Esophagus mucosa (tissue), 1 donor: ENCODE measurements at regions not wholly inside any gene's neighbourhood (a gene's known extent, or its start where the extent isn't known, plus 50 kb on each side); places are given as distances from the start of the nearest gene placed in this dataset.

ENCODE experiments used
- ATAC-seq: fragments of 200-7000 bp; cut with Tn5 transposase; one replicate; pipeline ENCODE4 v1.9.1; 2020
- donor health status: DM: yes; HTN: yes; CAD: no.

- no peak for ATAC-seq
These were observed 140.8 kb upstream of the NFE2L3 start for GRCh38 chr7:26011039-26011696.

DNA sequence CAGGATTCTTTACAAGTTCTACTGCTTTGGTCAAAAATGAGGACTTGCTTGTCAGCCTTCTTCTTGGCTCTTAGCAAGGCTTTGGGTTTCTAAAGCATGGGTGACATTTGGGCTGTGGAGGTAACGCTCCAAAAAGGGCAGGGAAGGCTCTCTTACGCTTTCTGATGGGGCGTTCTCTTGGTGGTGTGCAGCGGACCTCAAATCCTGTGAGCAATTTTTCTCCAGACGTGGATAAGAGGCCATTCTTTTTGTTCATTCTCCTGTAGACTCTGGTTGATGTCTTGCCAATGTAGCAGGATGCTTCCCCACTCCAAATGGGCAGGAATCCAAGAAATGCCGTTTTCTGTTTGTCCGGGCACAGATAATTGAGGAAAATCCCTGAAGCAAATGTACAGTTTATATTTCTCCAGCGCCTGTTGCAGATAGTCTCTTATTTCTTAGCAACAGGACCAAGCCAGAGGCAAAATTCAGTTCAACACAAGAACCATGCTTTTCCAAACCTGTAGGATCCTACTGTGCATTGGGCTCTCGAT lies 138.4 kb upstream of the NFE2L3 start:
- no peak for ATAC-seq

GRCh38 chr7:26022982-26023381 lies 129.0 kb upstream of the NFE2L3 start:
- ATAC-seq = no peak

GRCh38 chr7:26029911-26030310 lies 122.1 kb upstream of the NFE2L3 start:
- ATAC-seq = no peak

- no peak for ATAC-seq
These were observed 117.6 kb upstream of the NFE2L3 start for GRCh38 chr7:26034391-26034790.

DNA sequence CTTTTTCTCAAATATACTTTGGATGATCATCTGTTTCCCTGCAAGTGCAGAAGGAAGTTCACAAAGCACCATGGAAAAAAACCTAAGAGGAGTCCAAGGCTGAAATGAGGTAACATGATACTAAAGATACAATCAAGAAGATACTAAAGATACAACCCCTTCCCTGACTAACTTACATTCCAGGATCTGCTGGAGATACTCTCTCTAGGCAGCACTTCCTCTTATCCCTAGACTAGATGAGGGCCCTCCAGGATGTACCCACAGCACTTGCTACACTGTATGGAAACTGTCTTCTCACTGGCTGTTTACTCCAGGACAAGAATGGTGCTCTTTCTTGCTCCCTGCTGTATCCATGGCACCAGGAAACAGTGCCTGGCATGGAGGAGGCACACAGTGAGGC lies 116.4 kb upstream of the NFE2L3 start:
- no peak for ATAC-seq

- ATAC-seq = no peak
These were observed 115.9 kb upstream of the NFE2L3 start for GRCh38 chr7:26036092-26036491.

GRCh38 chr7:26038201-26038990 lies 113.6 kb upstream of the NFE2L3 start:
- ATAC-seq = no peak

GRCh38 chr7:26040085-26040484 lies 111.9 kb upstream of the NFE2L3 start:
- ATAC-seq = no peak

DNA sequence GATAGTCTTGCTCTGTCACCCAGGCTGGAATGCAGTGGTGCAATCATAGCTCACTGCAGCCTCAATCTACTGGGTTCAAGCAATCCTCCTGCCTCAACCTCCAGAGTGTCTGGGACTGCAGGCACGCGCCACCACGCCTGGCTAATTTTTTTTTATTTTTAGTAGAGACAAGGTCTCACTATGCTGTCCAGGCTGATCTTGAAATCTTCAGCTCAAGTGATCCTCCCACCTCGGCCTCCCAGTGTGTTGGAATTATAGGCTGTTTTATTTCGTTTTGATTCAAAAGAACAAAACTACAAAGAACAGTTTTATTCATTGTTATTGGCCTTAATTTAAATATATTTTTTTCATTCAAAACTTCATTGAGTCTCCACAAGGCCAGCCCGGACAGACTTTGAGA lies 109.8 kb upstream of the NFE2L3 start:
- no peak for ATAC-seq

DNA sequence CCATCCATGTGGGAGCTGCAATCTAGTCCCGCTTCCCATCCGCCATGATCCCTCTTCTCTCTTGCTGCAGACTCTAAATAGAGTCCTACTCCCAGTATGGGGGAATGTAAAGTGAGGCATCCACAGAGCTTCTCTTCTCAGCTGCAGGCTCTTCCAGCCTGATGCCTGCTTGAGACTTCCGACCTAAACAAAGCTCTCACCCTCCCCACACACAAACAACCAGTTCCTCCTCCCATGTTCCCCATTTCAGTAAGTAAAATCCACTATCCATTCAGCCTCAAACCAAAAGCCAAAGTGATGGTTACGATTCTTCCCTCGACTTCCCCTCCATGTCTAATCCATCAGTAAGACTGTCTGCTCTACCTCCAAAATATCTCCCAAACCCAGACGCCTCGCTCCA lies 108.2 kb upstream of the NFE2L3 start:
- ATAC-seq = no peak

DNA sequence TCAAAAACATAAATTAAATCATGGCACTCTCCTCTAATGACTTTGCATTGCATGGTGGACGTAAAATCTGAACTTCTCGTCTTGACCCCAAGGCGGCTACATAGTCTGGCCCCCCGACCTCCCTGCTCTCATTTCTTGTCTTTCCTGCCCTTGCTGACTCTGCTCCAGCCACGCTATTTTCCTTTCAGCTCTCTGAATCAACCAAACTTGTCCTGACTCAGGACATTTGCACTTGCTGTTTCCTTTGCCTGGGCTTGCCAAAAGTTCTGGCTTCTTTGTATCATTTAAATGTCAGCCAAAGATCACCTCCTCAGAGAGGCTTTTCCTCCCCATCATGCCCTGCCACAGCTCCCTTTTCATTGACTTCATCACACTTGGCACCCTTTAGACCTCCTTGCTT lies 107.7 kb upstream of the NFE2L3 start:
- no peak for ATAC-seq

DNA sequence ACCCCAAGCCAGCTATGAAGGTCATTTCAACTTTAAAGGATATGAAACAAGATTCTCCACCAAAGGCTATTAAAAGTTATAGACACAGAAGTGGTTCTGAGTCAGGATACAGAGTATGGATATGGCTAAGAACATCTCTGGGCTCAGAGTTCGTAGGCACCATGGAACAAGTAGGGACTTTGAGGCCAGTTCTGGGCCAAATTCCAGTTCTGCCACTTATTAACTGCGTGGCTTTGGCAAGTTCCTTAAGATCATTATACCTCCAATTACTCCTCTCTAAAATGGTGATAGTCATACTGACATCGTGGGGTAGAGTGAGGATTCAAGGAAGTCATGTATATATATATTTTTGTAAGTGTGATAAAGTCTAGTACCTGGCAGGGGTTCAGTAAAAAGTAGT lies 105.8 kb upstream of the NFE2L3 start:
- no peak for ATAC-seq

GRCh38 chr7:26046878-26047277 lies 105.1 kb upstream of the NFE2L3 start:
- ATAC-seq = no peak

DNA sequence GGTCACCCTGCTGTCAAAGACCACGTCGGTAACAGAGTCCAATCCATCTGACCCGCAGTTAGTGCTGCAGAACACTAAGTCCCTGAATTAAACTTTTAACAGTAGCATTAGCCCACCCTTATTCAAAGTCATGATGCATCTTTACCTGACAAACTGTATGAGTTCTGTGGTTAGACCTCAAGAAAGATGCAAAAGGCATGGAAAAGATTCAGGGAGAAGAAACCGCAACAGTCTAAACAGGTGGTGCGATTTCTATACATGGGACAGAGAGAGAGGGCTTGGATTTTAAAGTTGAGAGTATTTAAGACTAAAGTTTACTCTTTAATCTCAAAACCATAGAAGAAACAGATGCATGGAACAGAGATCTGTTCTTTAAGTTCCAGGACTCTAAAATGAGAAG lies 103.3 kb upstream of the NFE2L3 start:
- ATAC-seq = no peak

DNA sequence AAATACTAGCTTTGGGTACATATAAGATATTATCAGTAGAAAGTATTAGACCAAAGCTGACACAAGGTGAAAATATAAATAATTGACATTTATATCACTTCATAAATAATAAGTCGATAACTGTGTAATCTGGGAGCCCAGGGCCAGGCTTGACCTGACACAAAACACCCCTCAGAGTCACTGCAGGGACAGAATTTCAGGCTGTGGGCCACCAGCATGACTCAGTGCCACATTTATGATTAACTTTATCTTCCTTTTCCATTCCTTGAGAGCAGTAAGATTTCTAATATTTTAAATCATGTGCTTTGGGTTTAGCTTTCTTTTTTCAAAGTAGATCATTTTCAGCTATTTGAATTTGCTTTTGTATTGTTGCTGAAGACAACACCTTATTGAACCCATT lies 102.9 kb upstream of the NFE2L3 start:
- ATAC-seq = no peak

DNA sequence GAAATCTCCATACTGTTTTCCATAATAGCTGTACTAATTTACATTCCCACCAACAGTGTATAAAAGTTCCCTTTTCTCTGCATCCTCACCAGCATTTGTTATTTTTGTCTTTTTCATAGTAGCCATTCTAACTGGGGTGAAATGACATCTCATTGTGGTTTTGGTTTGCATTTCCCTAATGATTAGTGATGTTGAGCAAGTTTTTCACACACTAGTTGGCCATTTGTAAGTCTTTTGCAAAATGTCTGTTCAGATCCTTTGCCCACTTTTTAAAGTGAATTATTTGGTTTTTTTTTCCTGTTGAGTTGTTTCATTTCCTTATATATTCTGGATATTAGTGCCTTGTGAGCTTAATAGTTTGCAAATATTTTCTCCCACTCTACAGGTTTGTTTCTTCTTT lies 101.0 kb upstream of the NFE2L3 start:
- ATAC-seq = no peak

DNA sequence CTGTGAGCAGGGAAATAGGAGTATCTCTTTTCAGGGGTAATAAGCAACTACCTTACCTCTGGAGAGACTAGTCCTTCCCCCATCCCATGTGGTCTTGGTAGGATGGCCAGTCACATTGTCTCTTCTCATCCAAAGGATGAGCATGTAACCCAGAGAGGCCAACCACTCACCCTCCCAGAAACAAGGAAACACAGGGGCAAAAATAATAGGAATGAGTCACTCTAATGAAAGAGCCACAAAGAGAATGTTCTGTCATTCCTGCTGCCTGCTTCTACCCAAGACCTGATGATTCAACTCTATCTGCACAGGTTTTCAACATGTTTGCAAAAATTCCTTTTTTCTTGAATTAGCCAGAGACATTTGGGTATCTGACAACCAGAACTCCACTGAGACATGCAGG lies 99.3 kb upstream of the NFE2L3 start:
- ATAC-seq = peak; percentile 82

GRCh38 chr7:26054386-26054785 lies 97.6 kb upstream of the NFE2L3 start:
- no peak for ATAC-seq

DNA sequence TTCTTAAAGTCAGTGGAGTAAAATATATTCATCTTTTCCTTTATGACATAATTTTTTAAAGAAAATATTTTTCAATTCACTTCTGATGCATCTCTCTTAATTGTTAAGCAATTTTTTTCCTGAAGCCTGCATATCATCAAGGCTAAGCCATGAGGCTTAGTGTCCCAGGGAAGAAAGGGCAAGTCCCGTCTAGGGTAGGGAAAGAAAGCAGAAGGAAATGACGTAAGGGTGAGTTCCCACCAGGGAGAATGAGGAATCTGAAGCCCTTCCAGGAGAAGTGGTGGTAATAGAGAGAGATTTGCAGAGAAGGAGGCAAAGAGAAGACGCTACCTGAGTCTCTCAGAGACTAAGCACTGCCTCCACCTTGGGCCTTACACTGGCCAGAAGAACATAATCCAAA lies 96.8 kb upstream of the NFE2L3 start:
- ATAC-seq = no peak

DNA sequence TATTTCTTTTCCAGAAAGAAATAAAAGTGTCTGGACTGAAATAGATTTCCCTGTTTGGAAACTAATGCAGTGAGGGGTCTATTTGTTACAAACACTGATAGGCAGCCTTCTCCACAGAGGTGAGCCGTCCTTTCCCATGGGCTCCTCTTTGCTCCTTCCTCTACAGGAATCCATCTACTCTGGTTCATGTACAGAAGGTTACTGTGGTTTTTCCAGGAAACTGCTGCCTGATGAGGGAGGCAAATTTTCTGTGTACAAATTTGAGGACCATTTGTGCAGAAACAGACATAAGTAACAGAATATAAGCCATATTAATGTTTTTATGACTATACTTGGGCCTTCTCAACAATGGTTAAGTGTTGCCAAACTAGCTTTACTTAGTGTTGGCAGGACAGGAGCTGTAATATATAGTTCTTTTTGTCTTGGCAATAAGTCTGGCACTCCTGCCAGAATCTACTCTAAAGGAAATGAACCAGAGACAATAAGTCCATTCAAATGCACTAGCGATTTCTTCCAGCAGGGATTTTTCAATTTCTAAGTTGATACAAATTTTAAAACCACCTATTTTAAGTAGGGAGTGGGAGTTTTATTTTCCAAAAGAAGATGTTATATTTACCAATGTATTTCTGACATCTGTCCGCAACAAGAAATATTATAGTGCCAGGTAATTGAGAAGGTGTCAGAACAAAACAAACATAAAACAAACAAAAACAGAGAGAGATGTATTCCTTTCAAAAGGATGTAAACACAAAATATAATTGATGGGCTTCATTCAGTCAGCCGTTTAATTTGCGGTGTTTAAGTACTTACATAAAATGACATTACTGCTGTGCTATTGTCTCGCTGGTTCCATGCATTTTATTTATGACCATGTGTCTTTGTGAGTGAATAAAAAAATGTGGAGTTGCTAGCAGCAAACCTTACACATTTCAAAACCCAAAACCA lies 91.0 kb upstream of the NFE2L3 start:
- ATAC-seq = no peak

DNA sequence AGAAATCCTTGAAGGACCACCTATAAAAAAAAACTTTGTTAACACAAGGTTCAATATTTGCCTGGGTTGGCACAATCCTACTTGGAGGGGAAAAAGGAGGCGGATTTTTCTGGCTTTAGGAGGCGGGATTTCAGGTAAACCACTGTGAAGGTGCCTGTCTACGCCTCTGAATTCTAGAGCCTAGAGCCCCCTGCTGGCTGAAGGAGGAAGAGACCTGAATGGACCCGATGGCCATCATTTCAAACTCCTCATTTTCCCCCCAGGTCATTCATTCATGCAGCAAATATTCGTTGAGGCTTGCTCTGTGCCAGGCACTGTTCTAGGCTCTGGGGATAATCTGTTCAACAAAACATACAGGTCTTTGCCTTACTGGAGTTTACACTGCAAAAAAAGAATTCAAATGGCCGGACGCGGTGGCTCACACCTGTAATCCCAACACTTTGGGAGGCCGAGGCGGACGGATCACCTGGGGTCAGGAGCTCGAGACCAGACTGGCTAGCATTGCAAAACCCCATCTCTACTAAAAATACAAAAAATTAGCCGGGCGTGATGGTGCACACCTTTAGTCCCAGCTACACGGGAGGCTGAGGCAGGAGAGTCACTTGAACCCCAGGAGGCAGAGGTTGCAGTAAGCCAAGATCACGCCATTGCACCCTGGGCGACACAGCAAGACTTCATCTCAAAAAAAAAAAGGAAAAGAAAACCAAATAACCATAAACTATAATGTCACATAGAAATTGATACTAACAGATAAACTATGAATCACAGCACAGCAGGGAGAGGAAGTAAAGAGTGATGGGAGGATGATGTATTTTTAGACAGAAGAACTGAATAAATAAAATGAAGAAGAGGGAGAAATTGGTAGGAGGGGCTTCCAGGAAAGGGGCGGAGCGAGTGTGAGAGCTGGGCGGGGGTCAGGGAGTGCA lies 90.1 kb upstream of the NFE2L3 start:
- ATAC-seq = peak; percentile 81
